DOHH2 (cell line): ENCODE measurements at regions not wholly inside any gene's neighbourhood (a gene's known extent, or its start where the extent isn't known, plus 50 kb on each side); places are given as distances from the start of the nearest gene placed in this dataset.

Source experiments
- EZH2phosphoT487 ChIP-seq: fragments of 200-600 bp; sonication (generic); IDR thresholded peaks from 2 replicates; pipeline ENCODE4 v1.6.1; 2017; ENCODE audit warnings: borderline replicate concordance, mild to moderate bottlenecking, antibody characterized with exemption, low read length, moderate library complexity, mixed read lengths
- TF ChIP-seq, protein P1 (sequence below): fragments of 200-600 bp; sonication (generic); IDR thresholded peaks from one replicate; pipeline ENCODE4 v1.5.1; 2014; ENCODE audit warnings: antibody characterized with exemption, mild to moderate bottlenecking, low read depth, low read length; ENCODE audit not compliant: poor library complexity, severe bottlenecking

DNA sequence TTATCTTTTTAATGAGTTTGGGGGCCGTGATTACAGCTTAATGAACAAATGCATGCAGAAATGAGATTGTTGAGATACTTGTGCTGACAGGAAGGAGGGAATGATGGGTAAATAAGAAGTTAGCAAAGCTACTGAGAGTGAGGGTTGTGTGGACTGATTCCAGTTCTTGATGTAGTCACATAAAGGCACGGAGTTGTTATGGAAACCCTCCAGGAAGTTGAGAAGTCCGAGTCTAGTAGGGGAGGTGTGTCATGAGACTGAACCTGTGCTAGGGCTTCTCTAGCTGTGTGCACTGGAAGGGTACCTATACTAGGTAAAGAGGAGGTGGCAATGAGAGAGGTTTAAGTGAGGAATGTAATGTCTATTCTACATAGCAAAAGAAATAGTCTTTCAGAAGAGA lies 475.7 kb downstream of the USP25 start:
- TF ChIP-seq, protein P1, sequence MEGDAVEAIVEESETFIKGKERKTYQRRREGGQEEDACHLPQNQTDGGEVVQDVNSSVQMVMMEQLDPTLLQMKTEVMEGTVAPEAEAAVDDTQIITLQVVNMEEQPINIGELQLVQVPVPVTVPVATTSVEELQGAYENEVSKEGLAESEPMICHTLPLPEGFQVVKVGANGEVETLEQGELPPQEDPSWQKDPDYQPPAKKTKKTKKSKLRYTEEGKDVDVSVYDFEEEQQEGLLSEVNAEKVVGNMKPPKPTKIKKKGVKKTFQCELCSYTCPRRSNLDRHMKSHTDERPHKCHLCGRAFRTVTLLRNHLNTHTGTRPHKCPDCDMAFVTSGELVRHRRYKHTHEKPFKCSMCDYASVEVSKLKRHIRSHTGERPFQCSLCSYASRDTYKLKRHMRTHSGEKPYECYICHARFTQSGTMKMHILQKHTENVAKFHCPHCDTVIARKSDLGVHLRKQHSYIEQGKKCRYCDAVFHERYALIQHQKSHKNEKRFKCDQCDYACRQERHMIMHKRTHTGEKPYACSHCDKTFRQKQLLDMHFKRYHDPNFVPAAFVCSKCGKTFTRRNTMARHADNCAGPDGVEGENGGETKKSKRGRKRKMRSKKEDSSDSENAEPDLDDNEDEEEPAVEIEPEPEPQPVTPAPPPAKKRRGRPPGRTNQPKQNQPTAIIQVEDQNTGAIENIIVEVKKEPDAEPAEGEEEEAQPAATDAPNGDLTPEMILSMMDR: no peak
- no peak for TF ChIP-seq EZH2phosphoT487
